K562 (cell line): ENCODE measurements at regions not wholly inside any gene's neighbourhood (a gene's known extent, or its start where the extent isn't known, plus 50 kb on each side); places are given as distances from the start of the nearest gene placed in this dataset.

ENCODE experiments used
- ATAC-seq: fragments of 200-7000 bp; cut with Tn5 transposase; 3 replicates; pipeline ENCODE4 v1.9.1; 2020; ENCODE audit warnings: moderate library complexity
- BruUV-seq: library from RNA; stranded (reverse); fragments of 400-500 nt; replicated peaks from 2 replicates; lab custom pipeline; 2021; lab: Mats Ljungman, UMichigan
- CTCF ChIA-PET: fragments of 300-600 bp; formaldehyde crosslinking; extraction: SDS; loops from one replicate; lab custom pipeline; 2021; ENCODE audit warnings: low intra/inter-chr PET ratio; lab: Yijun Ruan, JAX
- POLR2A ChIA-PET: fragments of 300-600, 350-650 bp; sonication (Branson Sonifier 250); formaldehyde crosslinking; extraction: SDS; loops from one replicate; lab custom pipeline; 2021; ENCODE audit warnings: antibody characterized with exemption, inconsistent platforms; lab: Yijun Ruan, JAX
- DNase-seq, 4 experiments: peaks; one replicate each; pipeline versions ENCODE4 v3.0.0 to v3.0.0-alpha.2; 2011 to 2018; ENCODE audit warnings: low spot score in 3 of 4, mixed read lengths in 3 of 4; ENCODE audit errors: extremely low read depth in 1 of 4
- FAIRE-seq: peaks from 2 replicates; lab custom pipeline; 2011; peaks lifted over from hg19 to GRCh38; lab: Jason Lieb, UNC
- H2AFZ ChIP-seq: 2 replicates; pipeline ENCODE4 v1.6.0; 2011; ENCODE audit warnings: low read depth, low read length, control low read depth, inconsistent platforms
- H3K27ac ChIP-seq: fragments of 200-600 bp; 3 replicates; pipeline ENCODE4 v1.8.0; 2011; ENCODE audit warnings: low read depth, mild to moderate bottlenecking, control low read depth, inconsistent platforms, low read length, moderate library complexity, mixed read lengths; ENCODE audit errors: extremely low read depth
- H3K27me3 ChIP-seq, 2 experiments: fragments of 300-600 bp in 1 of 2; 2 replicates in 1 of 2; 3 replicates in 1 of 2; pipeline versions ENCODE4 v1.6.0 to v1.8.0; 2011; ENCODE audit warnings: inconsistent platforms in 2 of 2, low read length in 2 of 2, mild to moderate bottlenecking in 1 of 2, mixed read lengths in 1 of 2, moderate library complexity in 1 of 2; ENCODE audit not compliant: control insufficient read depth in 2 of 2, insufficient read depth in 2 of 2
- H3K36me3 ChIP-seq: fragments of 300-600 bp; 3 replicates; pipeline ENCODE4 v1.8.0; 2011; ENCODE audit warnings: mild to moderate bottlenecking, low read length, inconsistent platforms; ENCODE audit not compliant: control insufficient read depth, insufficient read depth
- H3K4me1 ChIP-seq, 2 experiments: fragments of 200-600 bp in 1 of 2; replicated peaks in 1 of 2; 2 replicates in 1 of 2; 3 replicates in 1 of 2; pipeline versions ENCODE4 v1.5.1 to v1.8.0; 2011; ENCODE audit warnings: inconsistent platforms in 2 of 2, low read length in 2 of 2, mild to moderate bottlenecking in 1 of 2, mixed read lengths in 1 of 2, moderate library complexity in 1 of 2; ENCODE audit not compliant: control insufficient read depth in 2 of 2, insufficient read depth in 2 of 2
- H3K4me2 ChIP-seq: 2 replicates; pipeline ENCODE4 v1.6.1; 2011; ENCODE audit warnings: low read length, control low read depth, inconsistent platforms, mixed read lengths; ENCODE audit not compliant: insufficient read depth
- H3K4me3 ChIP-seq: fragments of 200-600 bp; sonication (generic), shearing (Covaris generic); 2 replicates; pipeline ENCODE4 v1.5.1; 2016; ENCODE audit warnings: control low read depth, inconsistent platforms
- H3K79me2 ChIP-seq: fragments of 200-600 bp; 3 replicates; pipeline ENCODE4 v1.8.0; 2011; ENCODE audit warnings: low read length, inconsistent platforms; ENCODE audit not compliant: control insufficient read depth, insufficient read depth
- H3K9ac ChIP-seq, 2 experiments: 2 replicates each; pipeline versions ENCODE4 v1.6.0 to v1.6.1; 2011; ENCODE audit warnings: low read depth in 2 of 2, low read length in 2 of 2, control low read depth in 1 of 2, inconsistent platforms in 1 of 2, mild to moderate bottlenecking in 1 of 2, mixed read lengths in 1 of 2; ENCODE audit not compliant: insufficient read depth in 1 of 2
- H3K9me1 ChIP-seq: one replicate; pipeline ENCODE4 v1.6.0; 2011; ENCODE audit warnings: inconsistent platforms, mild to moderate bottlenecking, low read length, moderate library complexity; ENCODE audit not compliant: control insufficient read depth, insufficient read depth
- H3K9me3 ChIP-seq: replicated peaks from 2 replicates; pipeline ENCODE4 v1.5.1; 2011; ENCODE audit warnings: low read depth, low read length, inconsistent platforms; ENCODE audit not compliant: control insufficient read depth, insufficient read depth
- H4K20me1 ChIP-seq: replicated peaks from 2 replicates; pipeline ENCODE4 v1.6.1; 2011; ENCODE audit warnings: low read length, inconsistent platforms, mixed read lengths; ENCODE audit not compliant: control insufficient read depth, insufficient read depth
- CHCHD3 ChIP-seq: fragments of 250-450 bp; sonication (Bioruptor Pico); IDR thresholded peaks from 2 replicates; pipeline ENCODE4 v2.1.2; 2022; ENCODE audit warnings: mild to moderate bottlenecking
- DMBX1 ChIP-seq: fragments of 250-450 bp; sonication (Bioruptor Pico); IDR thresholded peaks from 2 replicates; pipeline ENCODE4 v1.8.0; 2022; ENCODE audit warnings: inconsistent platforms, mild to moderate bottlenecking, moderate library complexity, borderline replicate concordance
- ELF2 ChIP-seq: fragments of 250-450 bp; sonication (Bioruptor Pico); IDR thresholded peaks from 2 replicates; pipeline ENCODE4 v1.5.0; 2021; ENCODE audit warnings: mild to moderate bottlenecking
- MEIS2 ChIP-seq: fragments of 450-650 bp; IDR thresholded peaks from 2 replicates; pipeline ENCODE4 v1.6.1; 2014; ENCODE audit warnings: mild to moderate bottlenecking; ENCODE audit not compliant: partially characterized antibody
- MXD1 ChIP-seq: fragments of 250-450 bp; sonication (Bioruptor Pico); IDR thresholded peaks from 2 replicates; pipeline ENCODE4 v1.8.0; 2021; ENCODE audit warnings: borderline replicate concordance, mild to moderate bottlenecking, moderate library complexity; ENCODE audit not compliant: poor library complexity, severe bottlenecking
- NR3C1 ChIP-seq: sonication (generic); formaldehyde crosslinking; IDR thresholded peaks from 2 replicates; pipeline ENCODE4 v1.8.1; 2022; ENCODE audit warnings: missing genetic modification reagents
- PHF21A ChIP-seq: fragments of 450-650 bp; IDR thresholded peaks from 2 replicates; pipeline ENCODE4 v1.6.1; 2017; ENCODE audit warnings: low read depth, borderline replicate concordance
- TAF9B ChIP-seq: fragments of 450-650 bp; IDR thresholded peaks from 2 replicates; pipeline ENCODE4 v1.6.1; 2018; ENCODE audit warnings: mild to moderate bottlenecking; ENCODE audit not compliant: partially characterized antibody
- TCF7 ChIP-seq: sonication (generic); IDR thresholded peaks from 2 replicates; pipeline ENCODE4 v1.6.1; 2016; ENCODE audit warnings: antibody characterized with exemption, borderline replicate concordance
- TEAD1 ChIP-seq, 2 experiments: fragments of 450-650 bp in 1 of 2; sonication (generic) in 1 of 2; formaldehyde crosslinking; IDR thresholded peaks; 2 replicates each; pipeline versions ENCODE4 v1.4.0 to v1.8.0; 2020 to 2022; ENCODE audit warnings: mild to moderate bottlenecking in 2 of 2, missing genetic modification reagents in 1 of 2
- ZBED1 ChIP-seq: IDR thresholded peaks from 2 replicates; pipeline ENCODE4 v1.6.1; 2014
- ZHX1 ChIP-seq: fragments of 150-350 bp; conservative IDR thresholded peaks from 2 replicates; pipeline ENCODE4 v1.6.1; 2014; ENCODE audit warnings: low read length
- WGBS: fragments of 100-300 bp; shearing (Covaris generic); methylation state at CpG from one replicate; pipeline ENCODE4 v1.1.6; 2016; ENCODE audit warnings: low coverage, mixed read lengths; ENCODE audit not compliant: insufficient coverage; ENCODE audit errors: missing lambda C conversion rate; 5-methylcytosine and 5-hydroxymethylcytosine counted together
- in situ Hi-C: fragments of 300-500 bp; cut with MboI; formaldehyde crosslinking; loops from 4 replicates; pipeline ENCODE4 v1.15.0; 2018; ENCODE audit warnings: inconsistent platforms, mixed read lengths
- intact Hi-C: fragments of 100-400 bp; cut with micrococcal nuclease; formaldehyde crosslinking; loops from 2 replicates; pipeline ENCODE4 v1.14.2; 2022

- no peak for TF ChIP-seq TCF7
- TF ChIP-seq MXD1 (CRISPR knock-in tag): no peak
Observed at GRCh38 chr18:34364699-34365098, 140.0 kb upstream of the NOL4 start (continued).

- Histone ChIP-seq H3K4me1 (no peaks in the 10 kb centered on the region), H3K36me3 (no peaks in the 10 kb centered on the region), H3K9ac (no peak overlapping the region), H4K20me1 (no peaks in the 10 kb centered on the region), H3K27ac (no peak overlapping the region), H3K79me2 (no peaks in the 10 kb centered on the region), H3K4me2 (no peak overlapping the region), H3K27me3 (no peaks in the 10 kb centered on the region), H3K4me3 (no peak overlapping the region), H3K9me1 (no peaks in the 10 kb centered on the region), H3K9me3 (no peaks in the 10 kb centered on the region; the same call in 1 of the 2 replicates), H2AFZ (no peak overlapping the region)
- ATAC-seq: no peak
- 6% methylated on average over 3 of the region's 3 CpGs for WGBS
- intact Hi-C loops (no loop called here), in situ Hi-C loops (no loop called here)
- no peak for TF ChIP-seq ELF2 (CRISPR knock-in tag)
- no peak for TF ChIP-seq MEIS2
- no peak for TF ChIP-seq TEAD1 (CRISPR knock-in tag; IDR thresholded peaks at IDR 0.05)
- TF ChIP-seq PHF21A: no peak
- TF ChIP-seq TAF9B: no peak
- no peak for TF ChIP-seq ZHX1
- TF ChIP-seq CHCHD3: no peak
- TF ChIP-seq NR3C1: no peak
- no peak for TF ChIP-seq ZBED1
- TF ChIP-seq DMBX1 (CRISPR knock-in tag): no peak
- POLR2A ChIA-PET: no interaction called here
- no TSS peak for BruUV-seq
- no peak for DNase-seq
- FAIRE-seq: no peak
- CTCF ChIA-PET: no interaction called here
Observed at GRCh38 chr18:34370704-34371395, 146.1 kb upstream of the NOL4 start.
